ENCODE measurements at regions not wholly inside any gene's neighbourhood (a gene's known extent, or its start where the extent isn't known, plus 50 kb on each side); places are given as distances from the start of the nearest gene placed in this dataset.

GRCh38 chr6:105488516-105489215 is 85.8 kb upstream of the PREP start:
- no peak overlapping the region for H3K4me3 ChIP-seq (ENCODE audit: low read depth, low read length)
- no peak for DNase-seq (ENCODE audit: low read depth)
- TF ChIP-seq MAX (IDR thresholded peaks at IDR 0.05; ENCODE audit: low read depth, low read length): no peak
- no peak for TF ChIP-seq MYC (IDR thresholded peaks at IDR 0.05; ENCODE audit: low read depth, low read length)
- TF ChIP-seq POLR2A (IDR thresholded peaks at IDR 0.05; ENCODE audit: extremely low read depth, insufficient read length): no peak
- no peak for TF ChIP-seq CTCF (IDR thresholded peaks at IDR 0.05; ENCODE audit: low read depth, low read length)

- H3K4me3 ChIP-seq (ENCODE audit: low read depth, low read length): no peak overlapping the region
- DNase-seq (ENCODE audit: low read depth): no peak
- TF ChIP-seq POLR2A (IDR thresholded peaks at IDR 0.05; ENCODE audit: extremely low read depth, insufficient read length) (no peak), CTCF (IDR thresholded peaks at IDR 0.05; ENCODE audit: low read depth, low read length) (no peak), MYC (IDR thresholded peaks at IDR 0.05; ENCODE audit: low read depth, low read length) (no peak), MAX (IDR thresholded peaks at IDR 0.05; ENCODE audit: low read depth, low read length) (no peak)
These were observed 84.3 kb upstream of the PREP start for GRCh38 chr6:105487040-105487790.

- H3K4me3 ChIP-seq (ENCODE audit: low read depth, low read length): no peak overlapping the region
- DNase-seq (ENCODE audit: low read depth): no peak
These were observed 82.6 kb upstream of the PREP start for GRCh38 chr6:105485456-105485855.

GRCh38 chr6:105484238-105485161 is 81.6 kb upstream of the PREP start:
- peak; percentile 58 for TF ChIP-seq CTCF (IDR thresholded peaks at IDR 0.05; ENCODE audit: low read depth, low read length)
- TF ChIP-seq MAX (IDR thresholded peaks at IDR 0.05; ENCODE audit: low read depth, low read length): no peak
- TF ChIP-seq MYC (IDR thresholded peaks at IDR 0.05; ENCODE audit: low read depth, low read length): no peak
- DNase-seq (ENCODE audit: low read depth): peak; percentile 47
- H3K4me3 ChIP-seq (ENCODE audit: low read depth, low read length): no peak overlapping the region

More at GRCh38 chr6:105485456-105485855, 82.6 kb upstream of the PREP start:
- TF ChIP-seq MYC (IDR thresholded peaks at IDR 0.05; ENCODE audit: low read depth, low read length): no peak
- TF ChIP-seq POLR2A (IDR thresholded peaks at IDR 0.05; ENCODE audit: extremely low read depth, insufficient read length): no peak
- no peak for TF ChIP-seq MAX (IDR thresholded peaks at IDR 0.05; ENCODE audit: low read depth, low read length)
- no peak for TF ChIP-seq CTCF (IDR thresholded peaks at IDR 0.05; ENCODE audit: low read depth, low read length)

GRCh38 chr6:105483492-105483891 is 80.6 kb upstream of the PREP start:
- no peak for DNase-seq (ENCODE audit: low read depth)
- TF ChIP-seq MAX (IDR thresholded peaks at IDR 0.05; ENCODE audit: low read depth, low read length) (no peak), MYC (IDR thresholded peaks at IDR 0.05; ENCODE audit: low read depth, low read length) (no peak), POLR2A (IDR thresholded peaks at IDR 0.05; ENCODE audit: extremely low read depth, insufficient read length) (no peak), CTCF (IDR thresholded peaks at IDR 0.05; ENCODE audit: low read depth, low read length) (no peak)
- no peak overlapping the region for H3K4me3 ChIP-seq (ENCODE audit: low read depth, low read length)
